SU-DHL-6 (cell line): ENCODE measurements at regions not wholly inside any gene's neighbourhood (a gene's known extent, or its start where the extent isn't known, plus 50 kb on each side); places are given as distances from the start of the nearest gene placed in this dataset.

ENCODE experiments used
- H2AFZ ChIP-seq: fragments of 200-600 bp; sonication (generic); 2 replicates; pipeline ENCODE4 v1.6.1; 2014; ENCODE audit warnings: low read depth, mild to moderate bottlenecking, moderate library complexity, mixed read lengths, antibody characterized with exemption, low read length; ENCODE audit not compliant: severe bottlenecking
- H3F3A ChIP-seq: fragments of 200-600 bp; shearing (Covaris generic); 2 replicates; pipeline ENCODE4 v1.6.0; 2016; ENCODE audit warnings: antibody characterized with exemption, mild to moderate bottlenecking; ENCODE audit not compliant: insufficient read depth
- H3K27ac ChIP-seq: fragments of 200-600 bp; sonication (generic); 2 replicates; pipeline ENCODE4 v1.5.1; 2016; ENCODE audit warnings: low read depth, mild to moderate bottlenecking, low read length, moderate library complexity, mixed read lengths
- H3K27me3 ChIP-seq: fragments of 200-600 bp; sonication (generic), shearing (Covaris generic); 2 replicates; pipeline ENCODE4 v1.6.0; 2014; ENCODE audit warnings: mild to moderate bottlenecking, low read length
- H3K36me3 ChIP-seq: fragments of 200-600 bp; sonication (generic); 2 replicates; pipeline ENCODE4 v1.6.1; 2014; ENCODE audit warnings: mild to moderate bottlenecking, low read length, mixed read lengths
- H3K4me2 ChIP-seq: fragments of 300-600, 200-600 bp; shearing (Covaris generic), sonication (generic); 2 replicates; pipeline ENCODE4 v1.6.0; 2014; ENCODE audit warnings: low read length, low read depth, mild to moderate bottlenecking; ENCODE audit not compliant: poor library complexity, severe bottlenecking
- H3K4me3 ChIP-seq: fragments of 200-600 bp; sonication (generic); 2 replicates; pipeline ENCODE4 v1.5.1; 2014; ENCODE audit warnings: antibody characterized with exemption, low read length, mild to moderate bottlenecking, mixed read lengths; ENCODE audit not compliant: insufficient read depth, poor library complexity, severe bottlenecking
- H3K79me2 ChIP-seq: fragments of 200-600 bp; sonication (generic); 2 replicates; pipeline ENCODE4 v1.6.1; 2014; ENCODE audit warnings: mild to moderate bottlenecking, low read length, moderate library complexity; ENCODE audit not compliant: insufficient read depth
- H3K9ac ChIP-seq: fragments of 200-600 bp; sonication (generic); 2 replicates; pipeline ENCODE4 v1.7.0; 2014; ENCODE audit warnings: mild to moderate bottlenecking, low read length
- H3K9me2 ChIP-seq: fragments of 200-600 bp; sonication (generic); replicated peaks from 2 replicates; pipeline ENCODE4 v1.6.1; 2014; ENCODE audit warnings: low read length; ENCODE audit not compliant: insufficient read depth
- H3K9me3 ChIP-seq: fragments of 200-600 bp; sonication (generic); 2 replicates; pipeline ENCODE4 v1.6.1; 2014; ENCODE audit warnings: low read length, mixed read lengths; ENCODE audit not compliant: insufficient read depth
- H4K20me1 ChIP-seq: fragments of 200-600 bp; sonication (generic); 2 replicates; pipeline ENCODE4 v1.6.1; 2014; ENCODE audit warnings: low read depth, mild to moderate bottlenecking, antibody characterized with exemption, low read length, moderate library complexity, mixed read lengths
- CTCF ChIP-seq: fragments of 200-600 bp; sonication (generic); IDR thresholded peaks from one replicate; pipeline ENCODE4 v1.5.1; 2017; ENCODE audit warnings: antibody characterized with exemption, mild to moderate bottlenecking, low read length, moderate library complexity; ENCODE audit not compliant: insufficient read depth, poor library complexity, severe bottlenecking
- EZH2phosphoT487 ChIP-seq: fragments of 200-600 bp; sonication (generic), shearing (Covaris generic); conservative IDR thresholded peaks from 2 replicates; pipeline ENCODE4 v1.6.1; 2018; ENCODE audit warnings: mild to moderate bottlenecking, antibody characterized with exemption, low read length, moderate library complexity, mixed read lengths

GRCh38 chr2:176885661-176886060, 326.9 kb upstream of the HNRNPA3 start:
- Histone ChIP-seq H3K9ac (no peak overlapping the region), H3K36me3 (no peaks in the 10 kb centered on the region), H3K79me2 (no peaks in the 10 kb centered on the region), H3K27me3 (no peaks in the 10 kb centered on the region), H2AFZ (no peak overlapping the region), H3K27ac (no peak overlapping the region), H4K20me1 (no peaks in the 10 kb centered on the region), H3K4me3 (no peak overlapping the region), H3F3A (no peaks in the 10 kb centered on the region), H3K9me2 (no peaks in the 10 kb centered on the region), H3K9me3 (no peaks in the 10 kb centered on the region), H3K4me2 (no peak overlapping the region)
- TF ChIP-seq CTCF (no peak), EZH2phosphoT487 (no peak)

- H3K36me3 ChIP-seq: no peaks in the 10 kb centered on the region
- no peak overlapping the region for H2AFZ ChIP-seq
- no peak overlapping the region for H3K9ac ChIP-seq
- H3K9me2 ChIP-seq: no peaks in the 10 kb centered on the region
- no peak overlapping the region for H3K4me3 ChIP-seq
- TF ChIP-seq EZH2phosphoT487: no peak
- no peak for TF ChIP-seq CTCF
- H3K27me3 ChIP-seq: no peaks in the 10 kb centered on the region
- H3F3A ChIP-seq: no peaks in the 10 kb centered on the region
- H3K79me2 ChIP-seq: no peaks in the 10 kb centered on the region
- H3K9me3 ChIP-seq: no peaks in the 10 kb centered on the region
- no peak overlapping the region for H3K4me2 ChIP-seq
- H4K20me1 ChIP-seq: no peaks in the 10 kb centered on the region
- H3K27ac ChIP-seq: no peak overlapping the region
Observed at GRCh38 chr2:176891105-176891504, 321.5 kb upstream of the HNRNPA3 start.

- TF ChIP-seq CTCF: no peak
- no peak for TF ChIP-seq EZH2phosphoT487
- H3K4me3 ChIP-seq: no peak overlapping the region
- H3K9ac ChIP-seq: no peak overlapping the region
- no peaks in the 10 kb centered on the region for H3K36me3 ChIP-seq
- no peaks in the 10 kb centered on the region for H3K9me3 ChIP-seq
- no peak overlapping the region for H2AFZ ChIP-seq
- H3K27ac ChIP-seq: no peak overlapping the region
- no peaks in the 10 kb centered on the region for H3F3A ChIP-seq
- H3K9me2 ChIP-seq: no peaks in the 10 kb centered on the region
- H4K20me1 ChIP-seq: no peaks in the 10 kb centered on the region
- H3K27me3 ChIP-seq: no peaks in the 10 kb centered on the region
- no peaks in the 10 kb centered on the region for H3K79me2 ChIP-seq
- no peak overlapping the region for H3K4me2 ChIP-seq
Observed at GRCh38 chr2:176891857-176892256, 320.7 kb upstream of the HNRNPA3 start.

GRCh38 chr2:176892676-176893226, 319.8 kb upstream of the HNRNPA3 start:
- TF ChIP-seq EZH2phosphoT487: no peak
- no peak for TF ChIP-seq CTCF

More at GRCh38 chr2:176892676-176893226, 319.8 kb upstream of the HNRNPA3 start:
- Histone ChIP-seq H3K9me2 (no peaks in the 10 kb centered on the region), H3K27me3 (no peaks in the 10 kb centered on the region), H3K27ac (no peak overlapping the region), H3K9me3 (no peaks in the 10 kb centered on the region), H2AFZ (no peak overlapping the region), H3K36me3 (no peaks in the 10 kb centered on the region), H3K9ac (no peak overlapping the region), H4K20me1 (no peaks in the 10 kb centered on the region), H3K4me2 (no peak overlapping the region), H3F3A (no peaks in the 10 kb centered on the region), H3K79me2 (no peaks in the 10 kb centered on the region), H3K4me3 (no peak overlapping the region)
